AG04449 (cell line): ENCODE measurements at regions not wholly inside any gene's neighbourhood (a gene's known extent, or its start where the extent isn't known, plus 50 kb on each side); places are given as distances from the start of the nearest gene placed in this dataset.
"Not testable (repeated sequence)": the region's sequence is repeated elsewhere in the genome, so short reads cannot be mapped to it uniquely, and the experiment has no call there.

Experiments used
- CTCF ChIA-PET: fragments of 350-600 bp; formaldehyde crosslinking; extraction: SDS; loops from one replicate; lab custom pipeline; 2021; ENCODE audit warnings: antibody characterized with exemption; lab: Yijun Ruan, JAX
- POLR2A ChIA-PET: fragments of 400-600, 350-600 bp; formaldehyde crosslinking; extraction: SDS; loops from one replicate; lab custom pipeline; 2020; ENCODE audit warnings: antibody characterized with exemption, inconsistent platforms; lab: Yijun Ruan, JAX
- DNase-seq: peaks from one replicate; pipeline ENCODE4 v3.0.0-alpha.2; 2010; ENCODE audit warnings: low read depth, low spot score
- H3K4me3 ChIP-seq: 2 replicates; pipeline ENCODE4 v1.5.1; 2011; ENCODE audit warnings: low read depth, mild to moderate bottlenecking, control low read depth, low read length
- CTCF ChIP-seq: IDR thresholded peaks from one replicate; pipeline ENCODE4 v1.5.1; 2011; ENCODE audit warnings: mild to moderate bottlenecking, moderate library complexity, low read length, control low read depth, inconsistent platforms; ENCODE audit not compliant: insufficient read depth; ENCODE audit errors: missing control alignments

GRCh38 chr12:124703856-124704255 is 136.4 kb upstream of the NCOR2 start:
- no peak for TF ChIP-seq CTCF
- POLR2A ChIA-PET = no interaction called here
- DNase-seq = no peak
- CTCF ChIA-PET = interaction anchor here (0.8 to 1.5 kb wide), 2 partner anchors 8 to 9 kb away, joined by 3 to 4 read pairs; no protein-coding TSS in a partner anchor
- H3K4me3 ChIP-seq = no peak overlapping the region

GRCh38 chr12:124702736-124703135 is 135.3 kb upstream of the NCOR2 start:
- ChIA-PET POLR2A (interaction anchor here (0.5 kb wide), 1 partner anchor 11 kb away, joined by 4 read pairs; no protein-coding TSS in a partner anchor), CTCF (interaction anchor here (0.9 to 1.5 kb wide), 4 partner anchors 8 to 134 kb away, joined by 3 read pairs; no protein-coding TSS in a partner anchor)
- no peak for DNase-seq
- TF ChIP-seq CTCF = no peak
- no peak overlapping the region for H3K4me3 ChIP-seq

DNA sequence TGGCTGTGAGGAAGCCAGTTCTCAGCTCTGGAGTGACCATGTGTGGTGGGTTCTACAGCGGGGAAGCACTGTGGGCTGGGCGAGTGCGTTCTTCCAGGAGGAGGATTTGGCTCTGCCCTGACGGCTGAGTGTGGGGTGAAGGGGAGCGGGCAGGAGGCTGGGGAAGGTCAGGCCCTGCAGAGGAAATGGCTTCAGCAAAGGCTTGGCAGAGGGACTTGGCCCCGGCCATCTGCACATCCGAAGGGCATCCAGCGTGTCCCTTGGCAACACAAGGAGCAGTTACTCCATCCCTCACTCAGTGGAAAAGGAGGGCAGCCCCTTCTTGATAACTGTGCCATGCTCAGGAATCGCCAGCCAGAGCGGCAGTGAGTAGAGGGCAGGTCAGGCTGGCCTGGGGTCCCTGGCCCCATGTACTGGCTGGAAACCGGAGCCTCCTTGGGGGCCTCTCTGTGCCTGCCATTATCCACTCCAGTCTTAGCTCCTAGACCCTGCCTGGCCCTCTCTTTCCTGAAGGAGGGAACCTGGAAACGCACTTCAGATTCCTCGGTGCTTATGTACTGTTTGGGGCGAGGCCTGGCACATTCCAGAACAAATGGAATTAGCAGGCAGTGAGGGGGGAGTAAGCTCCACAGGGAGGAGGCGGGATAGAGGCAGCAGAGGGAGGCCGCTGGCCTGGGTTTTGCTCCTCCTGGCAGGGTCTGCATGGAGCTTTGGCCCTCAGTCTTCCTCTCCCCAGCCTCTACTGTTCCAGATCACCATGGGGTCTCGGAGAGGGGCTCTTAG is 133.6 kb upstream of the NCOR2 start:
- no peak overlapping the region for H3K4me3 ChIP-seq
- TF ChIP-seq CTCF = no peak
- ChIA-PET CTCF (interaction anchor here (0.9 to 6.2 kb wide), 2 partner anchors 8 to 63 kb away, joined by 3 to 34 read pairs; no protein-coding TSS in a partner anchor), POLR2A (interaction anchor here (0.7 kb wide), 1 partner anchor 135 kb away, joined by 3 read pairs; no protein-coding TSS in a partner anchor)
- no peak for DNase-seq

GRCh38 chr12:124699909-124700308 is 132.5 kb upstream of the NCOR2 start:
- DNase-seq = no peak
- TF ChIP-seq CTCF = no peak
- ChIA-PET POLR2A (no interaction called here), CTCF (interaction anchor here (6.2 kb wide), 1 partner anchor 10 kb away, joined by 34 read pairs; no protein-coding TSS in a partner anchor)
- no peak overlapping the region for H3K4me3 ChIP-seq

DNA sequence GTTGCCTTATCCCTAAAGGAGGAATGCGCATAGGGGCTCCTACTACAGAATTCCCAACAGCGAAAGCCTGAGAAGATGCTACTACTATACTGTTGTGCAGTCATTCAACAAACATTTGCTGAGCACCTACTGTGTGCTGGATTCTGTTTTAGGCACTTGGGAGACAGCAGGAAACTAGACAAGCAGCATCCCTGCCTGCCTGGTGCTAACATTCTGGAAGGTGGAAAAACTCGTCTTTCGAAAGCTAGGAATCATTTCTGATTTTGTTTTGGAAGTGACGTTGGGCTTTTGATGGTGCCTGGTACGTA is 131.5 kb upstream of the NCOR2 start:
- TF ChIP-seq CTCF = no peak
- ChIA-PET CTCF (interaction anchor here (1.2 to 6.2 kb wide), 2 partner anchors 10 to 13 kb away, joined by 4 to 34 read pairs; no protein-coding TSS in a partner anchor), POLR2A (no interaction called here)
- no peak overlapping the region for H3K4me3 ChIP-seq
- DNase-seq = no peak

- TF ChIP-seq CTCF = no peak
- DNase-seq = no peak
- CTCF ChIA-PET = interaction anchor here (0.7 to 6.2 kb wide), 4 partner anchors 11 to 66 kb away, joined by 3 to 34 read pairs (median 4); no protein-coding TSS in a partner anchor
- H3K4me3 ChIP-seq = no peak overlapping the region
- POLR2A ChIA-PET = interaction anchor here (1.3 kb wide), 1 partner anchor 180 kb away, joined by 7 read pairs; no protein-coding TSS in a partner anchor
Measured at GRCh38 chr12:124698211-124698997, 131.0 kb upstream of the NCOR2 start.

DNA sequence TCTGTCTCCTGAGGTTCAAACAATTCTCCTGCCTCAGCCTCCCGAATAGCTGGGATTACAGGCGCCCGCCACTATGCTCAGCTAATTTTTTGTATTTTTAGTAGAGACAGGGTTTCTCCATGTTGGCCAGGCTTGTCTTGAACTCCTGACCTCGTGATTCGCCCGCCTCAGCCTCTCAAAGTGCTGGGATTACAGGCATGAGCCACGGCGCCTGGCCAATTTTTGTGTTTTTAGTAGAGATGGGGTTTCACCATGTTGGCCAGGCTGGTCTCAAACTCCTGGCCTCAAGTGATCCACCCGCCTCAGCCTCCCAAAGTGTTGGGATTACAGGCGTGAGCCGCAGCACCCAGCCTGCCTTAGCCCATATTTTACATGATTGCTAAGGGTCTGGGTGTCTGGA is 130.3 kb upstream of the NCOR2 start:
- ChIA-PET POLR2A (interaction anchor here (1.3 kb wide), 1 partner anchor 179 kb away, joined by 7 read pairs; no protein-coding TSS in a partner anchor), CTCF (interaction anchor here (0.7 to 6.2 kb wide), 4 partner anchors 12 to 67 kb away, joined by 3 to 34 read pairs (median 4); no protein-coding TSS in a partner anchor)
- H3K4me3 ChIP-seq, DNase-seq: not testable (repeated sequence)
